KMS-11 (cell line): ENCODE measurements at regions not wholly inside any gene's neighbourhood (a gene's known extent, or its start where the extent isn't known, plus 50 kb on each side); places are given as distances from the start of the nearest gene placed in this dataset.

ENCODE experiments used
- H2AFZ ChIP-seq: fragments of 200-600 bp; sonication (generic); 2 replicates; pipeline ENCODE4 v1.6.1; 2016; ENCODE audit warnings: antibody characterized with exemption, mixed run types, low read depth
- H3K27ac ChIP-seq: fragments of 200-600 bp; sonication (generic); 2 replicates; pipeline ENCODE4 v1.6.1; 2016; ENCODE audit warnings: mild to moderate bottlenecking, mixed run types
- H3K27me3 ChIP-seq: fragments of 200-600 bp; sonication (generic); 2 replicates; pipeline ENCODE4 v1.6.1; 2017; ENCODE audit warnings: mild to moderate bottlenecking, low read depth, mixed run types, moderate library complexity; ENCODE audit not compliant: insufficient read depth
- H3K36me3 ChIP-seq: fragments of 200-600 bp; sonication (generic); 2 replicates; pipeline ENCODE4 v1.6.1; 2017; ENCODE audit warnings: mild to moderate bottlenecking, mixed run types; ENCODE audit not compliant: insufficient read depth
- H3K4me1 ChIP-seq: fragments of 200-600 bp; sonication (generic); 2 replicates; pipeline ENCODE4 v1.6.1; 2016; ENCODE audit warnings: mild to moderate bottlenecking, low read depth, mixed run types; ENCODE audit not compliant: poor library complexity, severe bottlenecking
- H3K4me2 ChIP-seq: fragments of 200-600 bp; sonication (generic); 2 replicates; pipeline ENCODE4 v1.7.0; 2016; ENCODE audit warnings: mild to moderate bottlenecking, mixed run types
- H3K4me3 ChIP-seq: fragments of 200-600 bp; sonication (generic); IDR thresholded peaks from 2 replicates; pipeline ENCODE4 v1.6.1; 2017; ENCODE audit warnings: low read depth, low read length, mixed read lengths; ENCODE audit not compliant: insufficient read depth
- H3K79me2 ChIP-seq: fragments of 200-600 bp; sonication (generic); 2 replicates; pipeline ENCODE4 v1.6.1; 2016; ENCODE audit warnings: low read depth, mixed run types; ENCODE audit not compliant: insufficient read depth
- H3K9ac ChIP-seq: fragments of 200-600 bp; sonication (generic); 2 replicates; pipeline ENCODE4 v1.6.1; 2016; ENCODE audit warnings: mild to moderate bottlenecking, mixed run types
- H4K20me1 ChIP-seq: fragments of 200-600 bp; sonication (generic); 2 replicates; pipeline ENCODE4 v1.6.1; 2016; ENCODE audit warnings: mild to moderate bottlenecking, mixed run types; ENCODE audit not compliant: insufficient read depth
- TF ChIP-seq, protein P1 (sequence below): fragments of 200-600 bp; sonication (generic); conservative IDR thresholded peaks from 2 replicates; pipeline ENCODE4 v1.6.1; 2017; ENCODE audit warnings: low read depth, mild to moderate bottlenecking, antibody characterized with exemption, low read length, moderate library complexity, mixed read lengths

DNA sequence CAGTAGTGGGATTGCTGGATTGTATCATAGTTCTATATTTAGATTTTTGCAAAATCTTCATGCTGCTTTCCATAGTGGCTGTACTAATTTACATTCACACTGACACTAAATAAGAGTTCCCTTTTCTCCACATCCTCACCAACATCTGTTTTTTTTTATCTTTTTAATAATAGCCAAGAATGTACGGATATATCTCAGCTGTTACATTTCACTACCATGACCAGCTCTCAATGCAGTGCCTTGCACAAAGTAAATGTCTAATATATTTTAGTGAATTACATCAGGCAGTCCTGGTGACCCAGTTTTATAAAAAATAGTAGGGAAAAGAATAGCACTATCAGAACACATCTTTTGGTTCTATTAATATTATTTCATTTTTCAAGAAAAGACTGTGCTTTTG, 161.8 kb downstream of the LNPK start:
- Histone ChIP-seq H3K79me2 (no peaks in the 10 kb centered on the region), H4K20me1 (no peaks in the 10 kb centered on the region), H3K9ac (no peak overlapping the region), H3K4me3 (no peak overlapping the region), H3K27ac (no peak overlapping the region), H3K4me2 (no peak overlapping the region), H2AFZ (no peak overlapping the region), H3K36me3 (no peaks in the 10 kb centered on the region), H3K27me3 (no peaks in the 10 kb centered on the region), H3K4me1 (no peaks in the 10 kb centered on the region)
- TF ChIP-seq, protein P1, sequence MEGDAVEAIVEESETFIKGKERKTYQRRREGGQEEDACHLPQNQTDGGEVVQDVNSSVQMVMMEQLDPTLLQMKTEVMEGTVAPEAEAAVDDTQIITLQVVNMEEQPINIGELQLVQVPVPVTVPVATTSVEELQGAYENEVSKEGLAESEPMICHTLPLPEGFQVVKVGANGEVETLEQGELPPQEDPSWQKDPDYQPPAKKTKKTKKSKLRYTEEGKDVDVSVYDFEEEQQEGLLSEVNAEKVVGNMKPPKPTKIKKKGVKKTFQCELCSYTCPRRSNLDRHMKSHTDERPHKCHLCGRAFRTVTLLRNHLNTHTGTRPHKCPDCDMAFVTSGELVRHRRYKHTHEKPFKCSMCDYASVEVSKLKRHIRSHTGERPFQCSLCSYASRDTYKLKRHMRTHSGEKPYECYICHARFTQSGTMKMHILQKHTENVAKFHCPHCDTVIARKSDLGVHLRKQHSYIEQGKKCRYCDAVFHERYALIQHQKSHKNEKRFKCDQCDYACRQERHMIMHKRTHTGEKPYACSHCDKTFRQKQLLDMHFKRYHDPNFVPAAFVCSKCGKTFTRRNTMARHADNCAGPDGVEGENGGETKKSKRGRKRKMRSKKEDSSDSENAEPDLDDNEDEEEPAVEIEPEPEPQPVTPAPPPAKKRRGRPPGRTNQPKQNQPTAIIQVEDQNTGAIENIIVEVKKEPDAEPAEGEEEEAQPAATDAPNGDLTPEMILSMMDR, result no peak

DNA sequence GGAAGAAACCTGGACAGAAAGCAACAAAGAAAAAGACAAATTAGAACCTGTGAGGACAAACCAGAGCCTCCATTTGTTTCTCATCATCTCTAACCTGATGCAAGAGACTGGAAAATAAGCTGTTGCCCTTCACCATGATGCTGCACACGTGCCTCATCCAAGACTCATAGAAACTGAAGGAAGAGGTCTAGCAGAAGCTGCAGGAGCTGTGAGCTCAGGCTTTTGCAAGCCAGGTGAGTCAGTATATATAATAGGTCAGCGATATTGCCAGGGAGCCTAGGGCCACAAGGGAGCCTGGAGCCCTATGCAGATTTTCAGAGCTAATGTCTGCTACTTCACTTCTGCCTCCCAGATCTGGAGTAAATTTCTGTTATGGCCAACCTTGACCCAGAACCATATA, 163.1 kb downstream of the LNPK start:
- Histone ChIP-seq H3K27me3 (no peaks in the 10 kb centered on the region), H3K4me2 (no peak overlapping the region), H3K36me3 (no peaks in the 10 kb centered on the region), H3K79me2 (no peaks in the 10 kb centered on the region), H3K9ac (no peak overlapping the region), H2AFZ (no peak overlapping the region), H4K20me1 (no peaks in the 10 kb centered on the region), H3K4me1 (no peaks in the 10 kb centered on the region), H3K27ac (no peak overlapping the region), H3K4me3 (no peak overlapping the region)
- TF ChIP-seq, protein P1, result no peak

DNA sequence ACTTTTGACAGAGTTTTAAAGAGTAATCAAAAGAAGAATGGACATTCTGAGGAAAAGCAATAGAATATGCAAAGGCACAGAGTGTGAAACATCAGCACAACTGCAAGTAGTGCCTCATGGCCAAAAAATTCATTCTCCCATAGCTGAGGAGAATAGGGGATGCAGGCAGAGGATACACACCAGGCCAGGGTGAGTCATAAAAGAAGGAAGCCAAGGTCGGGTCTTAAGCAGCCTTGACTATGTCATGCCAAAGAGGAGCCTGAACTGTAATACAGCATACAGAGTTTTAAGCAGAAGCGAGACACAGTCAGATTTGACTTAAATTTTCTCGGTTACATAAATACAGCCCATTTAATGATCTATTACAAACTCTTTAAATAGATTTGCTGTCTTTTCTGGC, 165.0 kb downstream of the LNPK start:
- H2AFZ ChIP-seq, result no peak overlapping the region
- H3K79me2 ChIP-seq, result no peaks in the 10 kb centered on the region
- no peak overlapping the region for H3K27ac ChIP-seq
- H3K9ac ChIP-seq, result no peak overlapping the region
- H3K27me3 ChIP-seq, result no peaks in the 10 kb centered on the region
- H4K20me1 ChIP-seq, result no peaks in the 10 kb centered on the region
- no peak overlapping the region for H3K4me3 ChIP-seq
- H3K4me1 ChIP-seq, result no peaks in the 10 kb centered on the region
- no peaks in the 10 kb centered on the region for H3K36me3 ChIP-seq
- H3K4me2 ChIP-seq, result no peak overlapping the region
- TF ChIP-seq, protein P1, result no peak

DNA sequence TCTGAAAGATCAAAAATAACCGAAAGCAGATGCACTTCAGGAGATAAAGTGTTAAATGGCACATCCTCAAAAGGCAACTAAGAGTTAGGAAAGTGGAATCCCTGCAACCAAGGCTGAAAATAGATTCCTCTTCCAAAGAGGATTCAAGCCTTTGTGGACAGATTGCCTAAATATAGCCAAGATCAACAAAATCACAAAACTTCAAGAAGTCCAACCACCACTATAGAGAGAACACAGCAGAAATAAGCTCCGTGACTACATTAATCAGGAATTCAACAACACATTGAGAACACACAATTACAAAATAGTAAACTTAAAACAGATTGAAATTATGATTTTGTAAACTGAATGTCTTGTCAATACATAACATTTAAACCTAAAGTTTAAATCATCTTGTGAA, 165.7 kb downstream of the LNPK start:
- no peaks in the 10 kb centered on the region for H4K20me1 ChIP-seq
- no peak overlapping the region for H2AFZ ChIP-seq
- no peak overlapping the region for H3K4me2 ChIP-seq
- no peak overlapping the region for H3K27ac ChIP-seq
- no peak overlapping the region for H3K9ac ChIP-seq
- no peaks in the 10 kb centered on the region for H3K4me1 ChIP-seq
- H3K4me3 ChIP-seq, result no peak overlapping the region
- H3K36me3 ChIP-seq, result no peaks in the 10 kb centered on the region
- TF ChIP-seq, protein P1, result no peak
- H3K79me2 ChIP-seq, result no peaks in the 10 kb centered on the region
- H3K27me3 ChIP-seq, result no peaks in the 10 kb centered on the region

DNA sequence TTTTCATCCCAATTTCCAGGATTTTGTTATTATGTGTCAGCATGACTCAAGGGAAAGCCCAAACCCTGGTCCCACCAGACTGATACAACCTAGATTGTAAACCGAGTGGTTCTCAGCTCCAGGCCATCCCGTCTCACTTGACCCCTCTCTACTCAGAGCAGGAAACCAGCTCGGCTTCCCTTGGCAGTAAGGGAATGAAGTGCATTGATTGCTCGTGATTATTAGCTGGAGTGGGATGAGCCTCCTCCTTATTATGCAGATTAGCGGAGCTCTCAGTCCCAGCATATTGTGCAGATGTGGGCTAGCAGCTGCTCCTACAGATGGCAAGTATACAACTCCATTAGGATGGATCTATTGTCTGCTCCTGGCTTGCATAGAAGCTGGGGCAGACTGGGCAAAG, 167.6 kb downstream of the LNPK start:
- Histone ChIP-seq H3K79me2 (no peaks in the 10 kb centered on the region), H3K4me1 (no peaks in the 10 kb centered on the region), H3K4me3 (no peak overlapping the region), H4K20me1 (no peaks in the 10 kb centered on the region), H3K27me3 (no peaks in the 10 kb centered on the region), H3K27ac (no peak overlapping the region), H3K36me3 (no peaks in the 10 kb centered on the region), H2AFZ (no peak overlapping the region), H3K4me2 (no peak overlapping the region), H3K9ac (no peak overlapping the region)
- TF ChIP-seq, protein P1, result no peak
